ENCODE measurements at regions not wholly inside any gene's neighbourhood (a gene's known extent, or its start where the extent isn't known, plus 50 kb on each side); places are given as distances from the start of the nearest gene placed in this dataset.

DNA sequence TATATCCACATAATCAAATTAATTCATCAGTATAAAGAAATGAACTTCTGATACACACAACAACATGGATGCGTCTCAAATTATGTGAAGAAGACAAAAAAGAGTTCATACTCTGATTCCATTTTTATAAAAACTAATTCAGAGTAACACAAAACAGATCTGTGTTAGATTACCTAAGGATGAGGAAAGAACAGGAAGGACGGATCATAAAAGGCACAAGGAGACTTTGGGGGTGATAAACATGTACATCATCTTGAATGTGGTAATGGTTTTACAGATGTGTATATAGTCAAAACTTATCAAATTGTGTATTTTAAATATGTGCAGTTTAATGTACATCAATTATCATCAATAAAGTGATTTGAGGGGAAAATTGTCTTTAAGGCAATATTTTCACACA, 59.9 kb upstream of the DOCK9 start:
- TF ChIP-seq ESRRA (CRISPR knock-in tag; IDR thresholded peaks at IDR 0.05; ENCODE audit: borderline replicate concordance): no peak
- TF ChIP-seq NFYB (CRISPR knock-in tag; conservative IDR thresholded peaks at IDR 0.05; ENCODE audit: low read depth): no peak
- no peak for TF ChIP-seq ZNF219 (CRISPR knock-in tag; IDR thresholded peaks at IDR 0.05; ENCODE audit: borderline replicate concordance)
- no peak for TF ChIP-seq ZNF512 (CRISPR knock-in tag; IDR thresholded peaks at IDR 0.05; ENCODE audit: borderline replicate concordance)
- no peak for TF ChIP-seq MAX (CRISPR knock-in tag; IDR thresholded peaks at IDR 0.05)
- no peak for TF ChIP-seq E2F1 (CRISPR knock-in tag; IDR thresholded peaks at IDR 0.05)
- no peak for TF ChIP-seq ATF6 (CRISPR knock-in tag; IDR thresholded peaks at IDR 0.05)
- TF ChIP-seq PRRX2 (CRISPR knock-in tag; IDR thresholded peaks at IDR 0.05): no peak
- TF ChIP-seq ZNF281 (CRISPR knock-in tag; IDR thresholded peaks at IDR 0.05): no peak
- no peak for ATAC-seq
- CTCF ChIA-PET: no interaction called here
- Mint-ChIP-seq H3K9me3 (peaks cover 8% of the 10 kb centered on the region), H3K27ac (no peak overlapping the region), H3K36me3 (no peaks in the 10 kb centered on the region), H3K4me3 (no peak overlapping the region), H3K4me1 (no peaks in the 10 kb centered on the region), H3K27me3 (ENCODE audit: low read depth) (no peaks in the 10 kb centered on the region)
- DNase-seq (ENCODE audit: low spot score): no peak
- POLR2A ChIA-PET: no interaction called here

GRCh38 chr13:99039718-99040280, 61.9 kb upstream of the DOCK9 start:
- H3K27me3 Mint-ChIP-seq (ENCODE audit: low read depth): no peaks in the 10 kb centered on the region
- POLR2A ChIA-PET: no interaction called here
- H3K27ac Mint-ChIP-seq: no peak overlapping the region
- no peak overlapping the region for H3K4me3 Mint-ChIP-seq
- DNase-seq (ENCODE audit: low spot score) (no peak), ATAC-seq (no peak)
- no peaks in the 10 kb centered on the region for H3K36me3 Mint-ChIP-seq
- peaks cover 8% of the 10 kb centered on the region for H3K9me3 Mint-ChIP-seq
- H3K4me1 Mint-ChIP-seq: no peaks in the 10 kb centered on the region
- CTCF ChIA-PET: no interaction called here
- TF ChIP-seq, protein P1, sequence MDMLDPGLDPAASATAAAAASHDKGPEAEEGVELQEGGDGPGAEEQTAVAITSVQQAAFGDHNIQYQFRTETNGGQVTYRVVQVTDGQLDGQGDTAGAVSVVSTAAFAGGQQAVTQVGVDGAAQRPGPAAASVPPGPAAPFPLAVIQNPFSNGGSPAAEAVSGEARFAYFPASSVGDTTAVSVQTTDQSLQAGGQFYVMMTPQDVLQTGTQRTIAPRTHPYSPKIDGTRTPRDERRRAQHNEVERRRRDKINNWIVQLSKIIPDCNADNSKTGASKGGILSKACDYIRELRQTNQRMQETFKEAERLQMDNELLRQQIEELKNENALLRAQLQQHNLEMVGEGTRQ (CRISPR knock-in tag; IDR thresholded peaks at IDR 0.05): no peak
- TF ChIP-seq ZNF232 (CRISPR knock-in tag; IDR thresholded peaks at IDR 0.05) (no peak), ZNF671 (CRISPR knock-in tag; IDR thresholded peaks at IDR 0.05) (no peak), TEAD1 (CRISPR knock-in tag; IDR thresholded peaks at IDR 0.05) (no peak), TCF7 (CRISPR knock-in tag; IDR thresholded peaks at IDR 0.05; ENCODE audit: low read depth) (no peak), JUN (CRISPR knock-in tag; IDR thresholded peaks at IDR 0.05) (no peak), NFYB (CRISPR knock-in tag; conservative IDR thresholded peaks at IDR 0.05; ENCODE audit: low read depth) (no peak), ZNF281 (CRISPR knock-in tag; IDR thresholded peaks at IDR 0.05) (no peak), STAT6 (CRISPR knock-in tag; conservative IDR thresholded peaks at IDR 0.05; ENCODE audit: low read depth) (no peak), CBFB (CRISPR knock-in tag; IDR thresholded peaks at IDR 0.05; ENCODE audit: low read depth) (no peak), ZNF263 (CRISPR knock-in tag; IDR thresholded peaks at IDR 0.05; ENCODE audit: low read depth) (no peak), MYBL2 (CRISPR knock-in tag; IDR thresholded peaks at IDR 0.05) (no peak), HMGA2 (CRISPR knock-in tag; IDR thresholded peaks at IDR 0.05) (no peak), FOXP1 (CRISPR knock-in tag; IDR thresholded peaks at IDR 0.05; ENCODE audit: borderline replicate concordance) (no peak)

All from WTC11 (cell line).